ENCODE measurements at regions not wholly inside any gene's neighbourhood (a gene's known extent, or its start where the extent isn't known, plus 50 kb on each side); places are given as distances from the start of the nearest gene placed in this dataset.

- in situ Hi-C loops (cut with MboI): no loop called here
- no peak overlapping the region for H3K9ac ChIP-seq (ENCODE audit: insufficient read depth in 1 of 2, low read depth in 2 of 2, low read length in 2 of 2)
- H3K27me3 ChIP-seq (ENCODE audit: control insufficient read depth in 2 of 2, insufficient read depth in 2 of 2, low read length in 2 of 2): no peaks in the 10 kb centered on the region
- H2AFZ ChIP-seq (ENCODE audit: low read depth, low read length): no peak overlapping the region
- ChIA-PET POLR2A (no interaction called here), CTCF (ENCODE audit: low intra/inter-chr PET ratio) (no interaction called here)
- FAIRE-seq (no peak), ATAC-seq (no peak), DNase-seq (ENCODE audit: extremely low read depth in 1 of 4, low spot score in 3 of 4) (no peak)
- no peaks in the 10 kb centered on the region for H3K36me3 ChIP-seq (ENCODE audit: control insufficient read depth, insufficient read depth, low read length)
- TF ChIP-seq EGR1 (conservative IDR thresholded peaks at IDR 0.05): no peak
- no peak for TF ChIP-seq CTCFL (IDR thresholded peaks at IDR 0.05; ENCODE audit: borderline replicate concordance, insufficient read depth, low read depth, low read length, poor library complexity, severe bottlenecking)
- no peak for TF ChIP-seq RBM15 (IDR thresholded peaks at IDR 0.05; ENCODE audit: insufficient read depth, low read length)
- TF ChIP-seq FOXP4 (CRISPR knock-in tag; IDR thresholded peaks at IDR 0.05; ENCODE audit: borderline replicate concordance): no peak
- TF ChIP-seq ZBTB8A (IDR thresholded peaks at IDR 0.05; ENCODE audit: partially characterized antibody): no peak
- no peak for TF ChIP-seq CBX5 (IDR thresholded peaks at IDR 0.05; ENCODE audit: borderline replicate concordance, low read depth)
- TF ChIP-seq CEBPG (CRISPR knock-in tag; IDR thresholded peaks at IDR 0.05): no peak
- no peak for TF ChIP-seq CEBPG (tag; conservative IDR thresholded peaks at IDR 0.05 in 1 of 2, IDR thresholded peaks at IDR 0.05 in 1 of 2)
- no peak for TF ChIP-seq JUNB (CRISPR knock-in tag; conservative IDR thresholded peaks at IDR 0.05)
- no peak for TF ChIP-seq SIRT6 (IDR thresholded peaks at IDR 0.05; ENCODE audit: low read depth, low read length)
- TF ChIP-seq NUFIP1 (IDR thresholded peaks at IDR 0.05; ENCODE audit: partially characterized antibody): no peak
- no peak for TF ChIP-seq ZNF24 (IDR thresholded peaks at IDR 0.05)
- TF ChIP-seq ZBTB1 (CRISPR knock-in tag; IDR thresholded peaks at IDR 0.05; ENCODE audit: borderline replicate concordance, low read depth): no peak
- no peak for TF ChIP-seq MAFK (IDR thresholded peaks at IDR 0.05; ENCODE audit: low read length)
- no peak for TF ChIP-seq ZNF740 (CRISPR knock-in tag; IDR thresholded peaks at IDR 0.05)
- TF ChIP-seq ZNF740 (tag; IDR thresholded peaks at IDR 0.05): no peak
- no peak for TF ChIP-seq TFAM (CRISPR knock-in tag; conservative IDR thresholded peaks at IDR 0.05)
- TF ChIP-seq ZNF184 (CRISPR knock-in tag; IDR thresholded peaks at IDR 0.05): no peak
- no peaks in the 10 kb centered on the region for H3K9me3 ChIP-seq (replicated peaks; ENCODE audit: control insufficient read depth, insufficient read depth, low read depth, low read length)
- no peaks in the 10 kb centered on the region for H3K9me1 ChIP-seq (ENCODE audit: control insufficient read depth, insufficient read depth, low read length)
- no peak overlapping the region for H3K4me3 ChIP-seq
- BruUV-seq (replicated peaks): no TSS peak
- H3K4me2 ChIP-seq (ENCODE audit: insufficient read depth, low read length): no peak overlapping the region
- intact Hi-C loops (cut with micrococcal nuclease): no loop called here
- H3K79me2 ChIP-seq (ENCODE audit: control insufficient read depth, insufficient read depth, low read length): no peaks in the 10 kb centered on the region
- H3K27ac ChIP-seq (ENCODE audit: extremely low read depth, low read depth, low read length): no peak overlapping the region
- H3K4me1 ChIP-seq (replicated peaks in 1 of 2; ENCODE audit: control insufficient read depth in 2 of 2, insufficient read depth in 2 of 2, low read length in 2 of 2): no peaks in the 10 kb centered on the region
- 0% methylated on average over 1 of the region's 1 CpG for WGBS (ENCODE audit: insufficient coverage, low coverage, missing lambda C conversion rate)
- H4K20me1 ChIP-seq (replicated peaks; ENCODE audit: control insufficient read depth, insufficient read depth, low read length): no peaks in the 10 kb centered on the region
Measured at GRCh38 chr15:61519296-61519695, 290.2 kb upstream of the RORA start.

Data from K562 (cell line).